ENCODE measurements at regions not wholly inside any gene's neighbourhood (a gene's known extent, or its start where the extent isn't known, plus 50 kb on each side); places are given as distances from the start of the nearest gene placed in this dataset.

DNA sequence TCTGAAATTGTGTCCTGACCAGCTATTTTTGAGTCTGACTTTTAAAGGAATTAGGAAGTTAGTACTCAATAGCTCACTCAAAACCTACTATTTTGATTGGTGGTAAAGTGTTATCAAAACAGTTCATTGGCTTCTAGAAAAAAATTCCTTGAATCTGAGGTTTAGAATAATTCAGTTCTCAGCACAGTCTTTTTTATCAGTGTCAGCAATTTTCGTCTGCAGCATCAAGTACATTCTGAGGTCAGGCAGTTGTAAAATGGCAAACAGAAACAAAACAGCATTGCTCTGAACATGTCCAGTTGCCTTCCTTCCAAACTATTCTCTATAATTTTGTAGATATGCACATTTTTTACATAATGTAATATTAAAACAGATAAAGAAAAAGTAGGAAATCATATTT, 1644.1 kb downstream of the SLITRK5 start:
- TF ChIP-seq, protein P1, sequence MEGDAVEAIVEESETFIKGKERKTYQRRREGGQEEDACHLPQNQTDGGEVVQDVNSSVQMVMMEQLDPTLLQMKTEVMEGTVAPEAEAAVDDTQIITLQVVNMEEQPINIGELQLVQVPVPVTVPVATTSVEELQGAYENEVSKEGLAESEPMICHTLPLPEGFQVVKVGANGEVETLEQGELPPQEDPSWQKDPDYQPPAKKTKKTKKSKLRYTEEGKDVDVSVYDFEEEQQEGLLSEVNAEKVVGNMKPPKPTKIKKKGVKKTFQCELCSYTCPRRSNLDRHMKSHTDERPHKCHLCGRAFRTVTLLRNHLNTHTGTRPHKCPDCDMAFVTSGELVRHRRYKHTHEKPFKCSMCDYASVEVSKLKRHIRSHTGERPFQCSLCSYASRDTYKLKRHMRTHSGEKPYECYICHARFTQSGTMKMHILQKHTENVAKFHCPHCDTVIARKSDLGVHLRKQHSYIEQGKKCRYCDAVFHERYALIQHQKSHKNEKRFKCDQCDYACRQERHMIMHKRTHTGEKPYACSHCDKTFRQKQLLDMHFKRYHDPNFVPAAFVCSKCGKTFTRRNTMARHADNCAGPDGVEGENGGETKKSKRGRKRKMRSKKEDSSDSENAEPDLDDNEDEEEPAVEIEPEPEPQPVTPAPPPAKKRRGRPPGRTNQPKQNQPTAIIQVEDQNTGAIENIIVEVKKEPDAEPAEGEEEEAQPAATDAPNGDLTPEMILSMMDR (IDR thresholded peaks at IDR 0.05) = no peak
- Histone ChIP-seq H3K4me1 (no peaks in the 10 kb centered on the region), H3K36me3 (no peaks in the 10 kb centered on the region), H3K4me3 (no peak overlapping the region), H3K27ac (no peak overlapping the region), H3K9me3 (no peaks in the 10 kb centered on the region), H3K27me3 (no peaks in the 10 kb centered on the region)
- FAIRE-seq (no peak), ATAC-seq (no peak), DNase-seq (no peak)
- intact Hi-C loops (cut with DNase I) = no loop called here
- WGBS, 2 donors = 37 to 46% methylated on average over 1 of the region's 1 CpG

DNA sequence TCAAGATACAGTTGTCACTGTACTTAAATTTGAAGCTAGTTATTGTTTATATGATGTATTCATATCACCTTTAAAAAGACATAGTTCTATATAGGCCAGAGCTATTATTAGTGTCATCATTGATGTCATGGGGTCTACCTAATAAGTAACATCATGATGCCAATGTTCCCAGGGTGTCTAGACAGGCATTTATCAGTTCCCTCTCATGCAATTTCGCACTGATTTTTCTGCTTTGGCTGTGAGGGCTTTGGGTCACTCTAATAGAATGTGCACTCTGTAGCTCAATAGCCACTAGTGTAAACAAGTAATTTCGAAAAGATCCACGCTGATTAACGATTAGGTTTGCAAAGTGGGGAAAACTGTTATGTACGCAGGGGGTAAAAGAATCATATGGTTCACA, 1651.3 kb downstream of the SLITRK5 start:
- intact Hi-C loops (cut with DNase I) = no loop called here
- H3K36me3 ChIP-seq = no peaks in the 10 kb centered on the region
- H3K9me3 ChIP-seq = no peaks in the 10 kb centered on the region
- TF ChIP-seq, protein P1 (IDR thresholded peaks at IDR 0.05) = no peak
- 42 to 56% methylated on average over 5 of the region's 5 CpGs for WGBS, 2 donors
- no peak overlapping the region for H3K27ac ChIP-seq
- H3K4me1 ChIP-seq = no peaks in the 10 kb centered on the region
- FAIRE-seq (no peak), DNase-seq (no peak), ATAC-seq (no peak)
- no peak overlapping the region for H3K4me3 ChIP-seq
- no peaks in the 10 kb centered on the region for H3K27me3 ChIP-seq

DNA sequence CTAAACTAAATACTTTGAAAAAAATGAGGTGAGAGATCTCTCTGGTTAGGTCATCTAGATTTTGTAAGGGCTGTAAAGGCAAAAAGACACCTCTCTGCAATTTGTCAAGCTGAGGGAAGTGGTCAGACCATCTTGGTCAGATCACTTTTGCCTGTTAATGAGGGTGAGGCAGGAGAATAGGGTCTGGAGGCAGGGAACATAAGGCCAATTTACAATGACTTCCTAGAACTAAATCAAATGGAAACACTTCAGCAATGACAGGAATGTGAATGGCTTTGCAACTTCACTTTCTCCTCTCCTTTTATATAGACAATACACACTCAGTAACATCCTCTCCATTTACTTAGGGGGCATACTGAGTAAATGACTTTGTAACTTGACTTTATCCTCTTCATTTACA, 1653.4 kb downstream of the SLITRK5 start:
- intact Hi-C loops (cut with DNase I) = no loop called here
- no peaks in the 10 kb centered on the region for H3K36me3 ChIP-seq
- no peak for ATAC-seq
- no peaks in the 10 kb centered on the region for H3K9me3 ChIP-seq
- H3K27ac ChIP-seq = no peak overlapping the region
- no peak overlapping the region for H3K4me3 ChIP-seq
- TF ChIP-seq, protein P1 (IDR thresholded peaks at IDR 0.05) = no peak
- FAIRE-seq = no peak
- no peak for DNase-seq
- H3K4me1 ChIP-seq = no peaks in the 10 kb centered on the region
- H3K27me3 ChIP-seq = no peaks in the 10 kb centered on the region

DNA sequence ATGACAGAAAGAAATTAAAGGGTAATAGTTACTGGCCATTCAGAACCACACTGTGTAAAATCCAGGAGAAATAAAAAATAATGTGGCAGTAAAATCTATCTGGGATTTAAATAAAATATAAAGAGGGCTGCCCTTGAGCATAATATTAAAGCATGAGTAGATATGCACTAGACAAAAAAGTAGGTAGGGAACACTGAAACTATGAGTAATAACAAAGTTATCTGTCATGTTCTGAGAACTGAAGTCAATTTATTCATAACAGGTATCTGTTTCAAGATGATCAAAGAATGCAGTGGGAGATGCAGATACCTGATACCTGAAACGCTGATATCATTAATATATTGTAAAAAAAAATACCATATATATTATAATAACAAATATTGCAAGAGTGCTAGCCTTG, 1672.0 kb downstream of the SLITRK5 start:
- WGBS, 2 donors = 51 to 55% methylated on average over 1 of the region's 1 CpG
- TF ChIP-seq, protein P1 (IDR thresholded peaks at IDR 0.05) = no peak
- FAIRE-seq = no peak
- H3K4me3 ChIP-seq = no peak overlapping the region
- no peaks in the 10 kb centered on the region for H3K9me3 ChIP-seq
- DNase-seq = no peak
- no peaks in the 10 kb centered on the region for H3K27me3 ChIP-seq
- H3K36me3 ChIP-seq = no peaks in the 10 kb centered on the region
- no peak for ATAC-seq
- intact Hi-C loops (cut with DNase I) = no loop called here
- no peaks in the 10 kb centered on the region for H3K4me1 ChIP-seq
- H3K27ac ChIP-seq = no peak overlapping the region

DNA sequence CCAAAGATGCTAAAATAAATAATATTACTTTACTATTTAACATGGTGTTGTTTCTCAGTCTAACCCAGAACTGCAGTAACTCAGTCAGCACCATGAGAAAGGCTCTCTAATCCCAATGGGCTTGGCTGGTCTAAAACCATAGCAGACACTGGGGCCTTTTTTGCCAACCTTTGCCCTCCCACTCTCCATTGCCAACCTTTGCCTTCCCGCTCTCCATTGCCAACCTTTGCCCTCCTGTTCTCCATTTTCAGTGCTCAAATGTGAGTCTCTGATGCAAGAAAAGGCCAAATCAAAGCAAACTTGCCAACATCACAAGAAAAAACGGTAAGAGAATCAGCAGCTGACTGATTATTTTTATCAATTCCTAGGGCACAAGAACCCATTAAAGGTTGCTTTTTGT, 1681.2 kb downstream of the SLITRK5 start:
- no peak for ATAC-seq
- TF ChIP-seq, protein P1 (IDR thresholded peaks at IDR 0.05) = no peak
- Histone ChIP-seq H3K27me3 (no peaks in the 10 kb centered on the region), H3K27ac (no peak overlapping the region), H3K4me3 (no peak overlapping the region), H3K36me3 (no peaks in the 10 kb centered on the region), H3K9me3 (no peaks in the 10 kb centered on the region), H3K4me1 (no peaks in the 10 kb centered on the region)
- DNase-seq = no peak
- intact Hi-C loops (cut with DNase I) = no loop called here
- no peak for FAIRE-seq
- WGBS, 2 donors = 66 to 73% methylated on average over 2 of the region's 2 CpGs
